ENCODE measurements at regions not wholly inside any gene's neighbourhood (a gene's known extent, or its start where the extent isn't known, plus 50 kb on each side); places are given as distances from the start of the nearest gene placed in this dataset.

DNA sequence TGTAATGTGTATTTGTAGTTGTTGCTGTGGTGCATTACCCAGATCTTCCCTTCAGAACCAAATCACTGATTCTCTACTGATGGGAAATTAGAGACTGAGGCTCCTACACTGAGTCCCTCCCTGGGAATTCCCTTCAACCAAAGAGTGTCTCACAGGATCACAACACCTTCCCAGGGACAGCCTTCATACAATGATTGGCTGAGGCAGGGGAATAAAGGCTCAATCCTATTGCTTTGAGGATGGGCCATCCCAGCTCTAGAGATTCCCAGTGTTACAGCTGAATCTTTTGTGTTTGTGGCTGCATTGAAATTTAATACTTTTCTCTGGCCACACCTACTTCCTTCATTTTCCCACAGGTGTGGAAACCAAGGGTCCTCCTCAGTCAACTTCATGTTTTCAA, 96.4 kb upstream of the ELL2 start:
- Histone ChIP-seq H3K4me3 (replicated peaks; ENCODE audit: insufficient read depth, low read length) (no peak overlapping the region), H3K27ac (replicated peaks) (no peak overlapping the region), H3K27me3 (ENCODE audit: insufficient read depth, poor library complexity, severe bottlenecking) (no peaks in the 10 kb centered on the region)
- no peak for DNase-seq (ENCODE audit: low read depth in 1 of 2, low spot score in 1 of 2)
- TF ChIP-seq SPI1 (IDR thresholded peaks at IDR 0.05; ENCODE audit: borderline replicate concordance, low read depth) (no peak), POLR2AphosphoS5 (IDR thresholded peaks at IDR 0.05; ENCODE audit: low read depth) (no peak), GABPA (IDR thresholded peaks at IDR 0.05; ENCODE audit: low read depth) (no peak)
- TF ChIP-seq, protein P1, sequence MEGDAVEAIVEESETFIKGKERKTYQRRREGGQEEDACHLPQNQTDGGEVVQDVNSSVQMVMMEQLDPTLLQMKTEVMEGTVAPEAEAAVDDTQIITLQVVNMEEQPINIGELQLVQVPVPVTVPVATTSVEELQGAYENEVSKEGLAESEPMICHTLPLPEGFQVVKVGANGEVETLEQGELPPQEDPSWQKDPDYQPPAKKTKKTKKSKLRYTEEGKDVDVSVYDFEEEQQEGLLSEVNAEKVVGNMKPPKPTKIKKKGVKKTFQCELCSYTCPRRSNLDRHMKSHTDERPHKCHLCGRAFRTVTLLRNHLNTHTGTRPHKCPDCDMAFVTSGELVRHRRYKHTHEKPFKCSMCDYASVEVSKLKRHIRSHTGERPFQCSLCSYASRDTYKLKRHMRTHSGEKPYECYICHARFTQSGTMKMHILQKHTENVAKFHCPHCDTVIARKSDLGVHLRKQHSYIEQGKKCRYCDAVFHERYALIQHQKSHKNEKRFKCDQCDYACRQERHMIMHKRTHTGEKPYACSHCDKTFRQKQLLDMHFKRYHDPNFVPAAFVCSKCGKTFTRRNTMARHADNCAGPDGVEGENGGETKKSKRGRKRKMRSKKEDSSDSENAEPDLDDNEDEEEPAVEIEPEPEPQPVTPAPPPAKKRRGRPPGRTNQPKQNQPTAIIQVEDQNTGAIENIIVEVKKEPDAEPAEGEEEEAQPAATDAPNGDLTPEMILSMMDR (IDR thresholded peaks at IDR 0.05; ENCODE audit: insufficient read depth, low read length) = no peak
- TF ChIP-seq, protein P2, sequence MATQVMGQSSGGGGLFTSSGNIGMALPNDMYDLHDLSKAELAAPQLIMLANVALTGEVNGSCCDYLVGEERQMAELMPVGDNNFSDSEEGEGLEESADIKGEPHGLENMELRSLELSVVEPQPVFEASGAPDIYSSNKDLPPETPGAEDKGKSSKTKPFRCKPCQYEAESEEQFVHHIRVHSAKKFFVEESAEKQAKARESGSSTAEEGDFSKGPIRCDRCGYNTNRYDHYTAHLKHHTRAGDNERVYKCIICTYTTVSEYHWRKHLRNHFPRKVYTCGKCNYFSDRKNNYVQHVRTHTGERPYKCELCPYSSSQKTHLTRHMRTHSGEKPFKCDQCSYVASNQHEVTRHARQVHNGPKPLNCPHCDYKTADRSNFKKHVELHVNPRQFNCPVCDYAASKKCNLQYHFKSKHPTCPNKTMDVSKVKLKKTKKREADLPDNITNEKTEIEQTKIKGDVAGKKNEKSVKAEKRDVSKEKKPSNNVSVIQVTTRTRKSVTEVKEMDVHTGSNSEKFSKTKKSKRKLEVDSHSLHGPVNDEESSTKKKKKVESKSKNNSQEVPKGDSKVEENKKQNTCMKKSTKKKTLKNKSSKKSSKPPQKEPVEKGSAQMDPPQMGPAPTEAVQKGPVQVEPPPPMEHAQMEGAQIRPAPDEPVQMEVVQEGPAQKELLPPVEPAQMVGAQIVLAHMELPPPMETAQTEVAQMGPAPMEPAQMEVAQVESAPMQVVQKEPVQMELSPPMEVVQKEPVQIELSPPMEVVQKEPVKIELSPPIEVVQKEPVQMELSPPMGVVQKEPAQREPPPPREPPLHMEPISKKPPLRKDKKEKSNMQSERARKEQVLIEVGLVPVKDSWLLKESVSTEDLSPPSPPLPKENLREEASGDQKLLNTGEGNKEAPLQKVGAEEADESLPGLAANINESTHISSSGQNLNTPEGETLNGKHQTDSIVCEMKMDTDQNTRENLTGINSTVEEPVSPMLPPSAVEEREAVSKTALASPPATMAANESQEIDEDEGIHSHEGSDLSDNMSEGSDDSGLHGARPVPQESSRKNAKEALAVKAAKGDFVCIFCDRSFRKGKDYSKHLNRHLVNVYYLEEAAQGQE (IDR thresholded peaks at IDR 0.05; ENCODE audit: insufficient replicate concordance, low read depth) = no peak

DNA sequence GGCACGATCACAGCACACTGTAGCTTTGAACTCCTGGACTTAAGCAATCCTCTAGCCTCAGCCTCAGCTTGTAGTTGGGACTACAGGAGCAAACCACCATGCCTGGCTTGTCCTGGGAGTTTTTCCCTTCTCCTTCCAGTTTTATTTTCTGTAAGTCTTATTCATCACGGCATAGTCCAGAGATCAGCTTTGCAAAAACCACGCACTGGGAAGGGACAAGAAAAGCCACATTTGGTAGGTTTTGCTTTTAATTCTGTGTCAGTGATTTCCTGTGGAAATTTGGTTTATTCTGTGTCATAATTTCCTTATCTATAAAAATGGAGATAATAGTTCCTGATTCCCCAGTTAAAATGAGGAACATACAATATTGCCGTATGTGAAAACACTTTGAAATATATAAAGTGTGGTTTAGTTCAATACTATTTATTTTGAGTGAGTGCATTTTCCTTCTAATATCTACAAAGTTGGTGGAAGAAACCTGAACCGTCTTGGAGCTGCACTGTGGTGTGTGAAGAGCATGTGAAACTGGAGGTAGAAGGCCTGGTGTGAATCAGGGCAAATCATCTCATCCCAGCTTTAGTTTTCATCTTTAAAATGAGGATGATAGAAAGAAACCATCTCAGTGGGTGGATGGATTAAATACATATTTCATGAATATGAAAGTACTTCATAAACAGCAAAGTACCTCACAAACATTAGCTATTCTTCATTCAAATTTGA, 92.8 kb upstream of the ELL2 start:
- no peaks in the 10 kb centered on the region for H3K27me3 ChIP-seq (ENCODE audit: insufficient read depth, poor library complexity, severe bottlenecking)
- no peak overlapping the region for H3K4me3 ChIP-seq (replicated peaks; ENCODE audit: insufficient read depth, low read length)
- TF ChIP-seq GABPA (IDR thresholded peaks at IDR 0.05; ENCODE audit: low read depth) = no peak
- TF ChIP-seq SPI1 (IDR thresholded peaks at IDR 0.05; ENCODE audit: borderline replicate concordance, low read depth) = no peak
- TF ChIP-seq POLR2AphosphoS5 (IDR thresholded peaks at IDR 0.05; ENCODE audit: low read depth) = no peak
- TF ChIP-seq, protein P2 (IDR thresholded peaks at IDR 0.05; ENCODE audit: insufficient replicate concordance, low read depth) = no peak
- TF ChIP-seq, protein P1 (IDR thresholded peaks at IDR 0.05; ENCODE audit: insufficient read depth, low read length) = no peak
- no peak for DNase-seq (ENCODE audit: low read depth in 1 of 2, low spot score in 1 of 2)
- H3K27ac ChIP-seq (replicated peaks) = no peak overlapping the region

DNA sequence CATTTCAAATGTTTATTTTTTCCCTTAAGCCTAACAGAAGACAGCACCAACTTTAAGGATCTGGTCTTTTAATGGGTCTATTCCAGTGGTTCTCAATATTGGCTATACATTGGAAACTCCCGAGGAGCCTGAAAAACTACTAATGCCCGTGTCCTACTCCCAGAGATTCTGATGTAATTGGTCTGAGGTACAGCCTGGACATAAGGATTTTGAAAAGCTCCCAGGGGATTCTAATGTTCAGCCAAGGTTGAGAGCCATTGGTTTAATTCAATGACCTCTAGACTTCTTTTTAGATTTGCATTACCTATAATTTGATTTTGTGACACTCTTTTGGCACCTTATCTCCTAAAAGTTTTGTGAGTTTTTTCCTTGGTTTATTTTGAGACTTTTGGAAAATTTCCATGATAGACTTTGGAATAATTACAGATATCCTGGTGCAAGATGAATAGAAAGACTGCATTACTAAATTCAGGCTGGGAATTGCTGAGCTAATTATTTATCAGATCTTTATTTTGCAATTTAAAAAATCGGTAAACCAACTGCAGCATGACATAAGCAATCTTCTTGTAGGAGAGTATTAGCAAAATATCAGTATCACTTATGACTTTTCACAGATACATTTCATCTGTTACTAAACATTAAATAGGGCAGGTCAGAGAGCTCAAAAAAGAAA, 91.5 kb upstream of the ELL2 start:
- TF ChIP-seq POLR2AphosphoS5 (IDR thresholded peaks at IDR 0.05; ENCODE audit: low read depth) (no peak), GABPA (IDR thresholded peaks at IDR 0.05; ENCODE audit: low read depth) (no peak), SPI1 (IDR thresholded peaks at IDR 0.05; ENCODE audit: borderline replicate concordance, low read depth) (no peak)
- TF ChIP-seq, protein P1 (IDR thresholded peaks at IDR 0.05; ENCODE audit: insufficient read depth, low read length) = no peak
- TF ChIP-seq, protein P2 (IDR thresholded peaks at IDR 0.05; ENCODE audit: insufficient replicate concordance, low read depth) = no peak
- no peak for DNase-seq (ENCODE audit: low read depth in 1 of 2, low spot score in 1 of 2)
- H3K27ac ChIP-seq (replicated peaks) = no peak overlapping the region

More for the DNA sequence above, 91.5 kb upstream of the ELL2 start:
- no peaks in the 10 kb centered on the region for H3K27me3 ChIP-seq (ENCODE audit: insufficient read depth, poor library complexity, severe bottlenecking)
- no peak overlapping the region for H3K4me3 ChIP-seq (replicated peaks; ENCODE audit: insufficient read depth, low read length)
